Upper lobe of left lung (tissue), 6 donors: ENCODE measurements at regions not wholly inside any gene's neighbourhood (a gene's known extent, or its start where the extent isn't known, plus 50 kb on each side); places are given as distances from the start of the nearest gene placed in this dataset.

Experiments
- ATAC-seq, 2 donors: fragments of 200-7000 bp; cut with Tn5 transposase; one replicate each; pipeline ENCODE4 v1.9.1; 2022; ENCODE audit warnings: mild to moderate bottlenecking in 2 of 2, moderate library complexity in 2 of 2; ENCODE audit not compliant: low FRiP score in 2 of 2
- DNase-seq, 2 donors: peaks; one replicate each; pipeline ENCODE4 v3.0.0-alpha.2; 2019 to 2020
- H3K27ac ChIP-seq, 4 donors: fragments of 200-600 bp; sonication (generic); one replicate each; pipeline ENCODE4 v1.5.1; 2016 to 2019
- H3K27me3 ChIP-seq, 4 donors: fragments of 200-600 bp; sonication (generic); one replicate each; pipeline ENCODE4 v1.5.1; 2017 to 2019
- H3K36me3 ChIP-seq, 4 donors: fragments of 200-600 bp; sonication (generic); one replicate each; pipeline ENCODE4 v1.5.1; 2016 to 2019
- H3K4me1 ChIP-seq, 4 donors: fragments of 200-600 bp; sonication (generic); one replicate each; pipeline ENCODE4 v1.5.1; 2018 to 2019
- H3K4me3 ChIP-seq, 4 donors: fragments of 200-600 bp; sonication (generic); one replicate each; pipeline ENCODE4 v1.5.1; 2017 to 2019; ENCODE audit warnings: mild to moderate bottlenecking in 2 of 4, moderate library complexity in 1 of 4
- H3K9me3 ChIP-seq, 4 donors: fragments of 200-600 bp; sonication (generic); one replicate each; pipeline ENCODE4 v1.5.1; 2018 to 2019
- CTCF ChIP-seq, 6 experiments: fragments of 450-650 bp in 4 of 6; fragments of 200-600 bp in 2 of 6; sonication (generic) in 2 of 6; IDR thresholded peaks; one replicate each; pipeline ENCODE4 v1.5.1; 2016 to 2019; ENCODE audit warnings: antibody characterized with exemption in 6 of 6
- EP300 ChIP-seq, 4 donors: sonication (generic); formaldehyde crosslinking; IDR thresholded peaks; one replicate each; pipeline ENCODE4 v1.5.1; 2017; ENCODE audit warnings: antibody characterized with exemption in 4 of 4, control low read depth in 2 of 4
- POLR2A ChIP-seq, 4 donors: fragments of 450-650 bp; IDR thresholded peaks; one replicate each; pipeline ENCODE4 v1.5.1; 2016 to 2017; ENCODE audit warnings: antibody characterized with exemption in 4 of 4, mild to moderate bottlenecking in 2 of 4
- POLR2AphosphoS5 ChIP-seq, 2 donors: sonication (generic); formaldehyde crosslinking; IDR thresholded peaks; one replicate each; pipeline ENCODE4 v1.5.1; 2017; ENCODE audit warnings: antibody characterized with exemption in 2 of 2
- WGBS, 2 donors: methylation state at CpG; one replicate each; pipeline ENCODE4 v1.1.5; 2017 to 2018; 5-methylcytosine and 5-hydroxymethylcytosine counted together
- donor health status: DM: no; HTN: no; CAD: no; lungs with moderate emphysema.
- donor health status: DM: no; HTN: yes; CAD: no; lungs with severe emphysema.

DNA sequence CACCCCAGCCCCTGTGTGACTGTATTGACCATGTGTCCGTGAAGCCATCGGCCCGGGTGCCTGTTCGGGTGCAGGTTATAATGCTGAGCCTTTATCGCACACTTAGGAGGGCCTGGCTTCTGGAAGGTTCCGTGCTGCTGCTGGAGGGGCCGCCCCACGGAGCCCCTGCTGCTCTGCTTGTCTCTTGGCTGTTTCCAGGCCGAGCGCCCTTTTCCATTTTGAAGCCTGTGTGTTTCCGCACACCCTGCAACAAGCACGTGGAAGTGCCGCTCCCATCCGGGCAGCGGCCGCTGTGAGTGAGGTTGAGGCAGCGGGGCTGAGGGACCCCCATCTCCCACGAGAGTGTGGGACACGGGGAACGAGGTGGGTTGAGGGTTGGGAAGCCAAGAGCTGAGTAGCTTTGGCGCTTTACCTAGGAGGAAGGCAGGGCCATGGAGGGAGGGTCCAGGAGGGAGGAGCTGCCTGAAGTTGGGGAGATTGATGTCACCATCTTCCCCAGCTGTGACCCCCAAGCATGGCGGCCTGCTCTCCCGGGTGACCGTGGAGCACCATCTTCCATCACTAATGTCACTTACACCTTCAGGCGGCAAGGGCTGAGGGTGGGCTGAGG is 200.1 kb upstream of the GSE1 start:
- H3K27me3 ChIP-seq: no peaks in the 10 kb centered on the region
- H3K27ac ChIP-seq: no peak overlapping the region
- H3K36me3 ChIP-seq: no peaks in the 10 kb centered on the region
- H3K4me3 ChIP-seq: no peak overlapping the region
- no peaks in the 10 kb centered on the region for H3K9me3 ChIP-seq
- 95 to 96% methylated on average over 21 to 25 of the region's 25 CpGs for WGBS, 2 donors
- ATAC-seq (no peak), DNase-seq (peak in 1 of 2 donors; percentile 68)
- no peak for TF ChIP-seq POLR2AphosphoS5 (IDR thresholded peaks at IDR 0.05)
- no peak for TF ChIP-seq EP300 (IDR thresholded peaks at IDR 0.05)
- no peak for TF ChIP-seq POLR2A (IDR thresholded peaks at IDR 0.05)
- TF ChIP-seq CTCF (IDR thresholded peaks at IDR 0.05): no peak
- peaks cover 0 to 10% (median 4%) of the 10 kb centered on the region in 4 donors for H3K4me1 ChIP-seq

DNA sequence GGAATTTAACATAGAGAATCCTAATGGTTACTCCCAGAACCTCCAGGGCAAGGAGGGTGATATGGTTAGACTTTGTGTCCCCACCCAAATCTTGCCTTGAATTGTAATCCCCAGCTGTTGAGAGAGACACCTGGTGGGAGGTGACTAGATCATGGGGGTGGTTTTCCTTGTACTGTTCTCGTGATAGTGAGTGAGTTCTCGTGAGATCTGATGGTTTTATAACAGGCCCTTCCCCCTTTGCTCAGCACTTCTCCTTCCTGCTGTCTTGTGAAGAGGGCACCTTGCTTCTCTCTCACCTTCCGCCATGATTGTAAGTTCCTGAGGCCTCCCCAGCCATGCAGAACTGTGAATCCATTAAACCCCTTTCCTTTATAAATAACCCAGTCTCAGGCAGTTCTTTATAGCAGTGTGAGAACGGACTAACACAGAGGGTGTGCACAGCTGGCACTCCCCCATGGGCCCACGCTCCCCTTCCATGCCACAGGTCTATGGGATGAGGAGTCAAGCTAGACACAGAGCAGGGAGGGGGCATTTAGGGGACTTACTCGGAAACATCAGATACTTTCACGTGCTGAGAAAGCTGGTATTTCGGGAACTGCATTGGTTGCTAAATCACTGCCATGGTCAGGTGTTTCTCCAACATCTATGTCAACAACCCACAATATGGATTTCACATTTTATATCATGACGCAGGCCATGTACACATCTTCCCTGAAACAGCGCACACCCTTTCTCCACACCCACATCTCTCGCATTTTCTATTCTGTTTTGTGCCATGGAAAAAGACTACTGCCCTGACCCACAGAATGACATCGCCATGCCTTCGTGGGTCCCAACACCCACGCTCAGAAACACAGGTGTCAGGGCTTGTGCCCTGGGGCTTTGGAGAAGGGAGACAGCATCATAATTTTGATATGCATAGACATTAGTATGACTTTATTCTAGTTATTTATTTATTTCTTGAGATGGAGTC is 199.1 kb upstream of the GSE1 start:
- Histone ChIP-seq H3K36me3 (no peaks in the 10 kb centered on the region), H3K4me3 (no peak overlapping the region), H3K9me3 (no peaks in the 10 kb centered on the region), H3K27me3 (no peaks in the 10 kb centered on the region), H3K4me1 (peaks cover 0 to 10% (median 4%) of the 10 kb centered on the region in 4 donors), H3K27ac (no peak overlapping the region)
- TF ChIP-seq POLR2AphosphoS5 (IDR thresholded peaks at IDR 0.05) (no peak), CTCF (IDR thresholded peaks at IDR 0.05) (no peak), POLR2A (IDR thresholded peaks at IDR 0.05) (no peak), EP300 (IDR thresholded peaks at IDR 0.05) (no peak)
- ATAC-seq (no peak), DNase-seq (no peak)
- 90 to 94% methylated on average over 13 to 14 of the region's 14 CpGs for WGBS, 2 donors

DNA sequence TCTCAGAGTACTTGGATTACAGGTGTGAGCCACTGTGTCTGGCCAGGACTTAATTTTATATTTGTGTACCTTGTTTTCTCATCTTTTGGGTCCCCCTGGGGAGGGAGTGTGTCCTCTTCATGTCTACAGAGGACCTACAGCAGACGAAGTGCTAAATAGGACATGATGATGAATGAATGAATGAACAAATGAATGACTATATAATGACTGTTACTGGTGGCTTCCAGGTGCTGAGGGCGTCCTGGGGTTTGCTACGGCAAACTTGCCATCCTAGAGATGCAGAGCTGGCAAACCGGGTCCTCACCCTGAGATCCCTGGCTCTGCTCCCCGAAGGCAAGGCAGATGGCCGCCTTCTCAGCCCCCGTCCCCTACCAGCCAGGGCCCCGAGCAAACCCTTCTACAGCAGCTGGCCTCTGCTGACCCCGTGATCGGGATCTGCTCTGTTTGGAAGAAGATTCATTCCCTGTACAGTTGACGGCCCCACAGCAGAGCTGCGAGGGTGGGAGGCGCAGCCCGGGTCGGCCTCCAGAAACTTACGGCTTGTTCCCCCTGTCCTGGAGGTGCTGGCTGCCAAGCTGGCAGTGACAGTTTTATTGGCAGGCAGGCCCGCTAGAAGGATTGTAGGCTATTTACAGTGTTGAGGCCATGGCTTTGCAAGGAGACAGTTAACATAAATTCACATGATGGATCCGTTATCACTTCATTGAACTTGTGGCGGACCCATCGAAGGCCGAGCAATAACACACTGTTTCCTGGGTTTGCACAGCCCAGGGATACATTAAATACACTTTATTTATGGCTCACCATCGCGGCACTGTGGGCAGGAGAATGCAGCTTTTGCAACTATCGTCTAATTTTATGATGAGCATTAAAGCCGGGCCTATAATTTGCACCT is 197.7 kb upstream of the GSE1 start:
- ATAC-seq: no peak

More for the DNA sequence above, 197.7 kb upstream of the GSE1 start:
- peak in 1 of 2 donors; percentile 70 for DNase-seq
- no peaks in the 10 kb centered on the region for H3K36me3 ChIP-seq
- no peaks in the 10 kb centered on the region for H3K9me3 ChIP-seq
- H3K27ac ChIP-seq: no peak overlapping the region
- TF ChIP-seq POLR2A (IDR thresholded peaks at IDR 0.05) (no peak), EP300 (IDR thresholded peaks at IDR 0.05) (no peak), POLR2AphosphoS5 (IDR thresholded peaks at IDR 0.05) (no peak), CTCF (IDR thresholded peaks at IDR 0.05) (no peak)
- H3K27me3 ChIP-seq: no peaks in the 10 kb centered on the region
- H3K4me1 ChIP-seq: peaks cover 0 to 10% (median 5%) of the 10 kb centered on the region in 4 donors
- no peak overlapping the region for H3K4me3 ChIP-seq
- 74 to 87% methylated on average over 17 to 25 of the region's 25 CpGs for WGBS, 2 donors
